ENCODE measurements at regions not wholly inside any gene's neighbourhood (a gene's known extent, or its start where the extent isn't known, plus 50 kb on each side); places are given as distances from the start of the nearest gene placed in this dataset.
"Not testable (repeated sequence)": the region's sequence is repeated elsewhere in the genome, so short reads cannot be mapped to it uniquely, and the experiment has no call there.

- Mint-ChIP-seq H3K9me3 (no peaks in the 10 kb centered on the region), H3K36me3 (no peaks in the 10 kb centered on the region), H3K27ac (no peak overlapping the region), H3K4me1 (peaks cover 15% of the 10 kb centered on the region), H3K4me3 (no peak overlapping the region), H3K27me3 (peaks cover 8% of the 10 kb centered on the region)
- peak; percentile 83 for ATAC-seq
Observed at GRCh38 chr9:71549023-71549422, 219.3 kb downstream of the CEMIP2 start.

GRCh38 chr9:71544464-71544863 lies 223.8 kb downstream of the CEMIP2 start:
- peaks cover 22% of the 10 kb centered on the region for H3K4me1 Mint-ChIP-seq
- H3K36me3 Mint-ChIP-seq = no peaks in the 10 kb centered on the region
- ATAC-seq = peak; percentile 56
- no peaks in the 10 kb centered on the region for H3K9me3 Mint-ChIP-seq
- no peaks in the 10 kb centered on the region for H3K27me3 Mint-ChIP-seq
- no peak overlapping the region for H3K27ac Mint-ChIP-seq
- H3K4me3 Mint-ChIP-seq = no peak overlapping the region

- Mint-ChIP-seq H3K9me3 (no peaks in the 10 kb centered on the region), H3K27ac (no peak overlapping the region), H3K27me3 (no peaks in the 10 kb centered on the region), H3K36me3 (no peaks in the 10 kb centered on the region), H3K4me3 (no peak overlapping the region), H3K4me1 (peaks cover 13% of the 10 kb centered on the region)
- no peak for ATAC-seq
Observed at GRCh38 chr9:71541436-71541835, 226.9 kb downstream of the CEMIP2 start.

- peak; percentile 41 for ATAC-seq
- no peaks in the 10 kb centered on the region for H3K36me3 Mint-ChIP-seq
- H3K4me3 Mint-ChIP-seq = no peak overlapping the region
- no peak overlapping the region for H3K27ac Mint-ChIP-seq
- H3K27me3 Mint-ChIP-seq = peaks cover 23% of the 10 kb centered on the region
- H3K9me3 Mint-ChIP-seq = no peaks in the 10 kb centered on the region
- no peaks in the 10 kb centered on the region for H3K4me1 Mint-ChIP-seq
Observed at GRCh38 chr9:71524996-71525580, 243.2 kb downstream of the CEMIP2 start.

GRCh38 chr9:71524516-71524915 lies 243.8 kb downstream of the CEMIP2 start:
- H3K9me3 Mint-ChIP-seq = no peaks in the 10 kb centered on the region
- peaks cover 23% of the 10 kb centered on the region for H3K27me3 Mint-ChIP-seq
- no peak for ATAC-seq

GRCh38 chr9:71521132-71521531 lies 247.2 kb downstream of the CEMIP2 start:
- Mint-ChIP-seq H3K4me1 (peaks cover 8% of the 10 kb centered on the region), H3K36me3 (no peaks in the 10 kb centered on the region), H3K9me3 (peaks cover 3% of the 10 kb centered on the region), H3K27me3 (peaks cover 8% of the 10 kb centered on the region), H3K4me3 (no peak overlapping the region), H3K27ac (no peak overlapping the region)
- ATAC-seq = no peak

More at GRCh38 chr9:71524516-71524915, 243.8 kb downstream of the CEMIP2 start:
- H3K4me1 Mint-ChIP-seq = no peaks in the 10 kb centered on the region
- H3K36me3 Mint-ChIP-seq = no peaks in the 10 kb centered on the region
- H3K27ac Mint-ChIP-seq = no peak overlapping the region
- no peak overlapping the region for H3K4me3 Mint-ChIP-seq

- Mint-ChIP-seq H3K27ac (no peak overlapping the region), H3K9me3 (peaks cover 3% of the 10 kb centered on the region), H3K4me1 (peaks cover 8% of the 10 kb centered on the region), H3K27me3 (peaks cover 8% of the 10 kb centered on the region), H3K36me3 (no peaks in the 10 kb centered on the region), H3K4me3 (no peak overlapping the region)
- no peak for ATAC-seq
Observed at GRCh38 chr9:71519098-71519696, 249.1 kb downstream of the CEMIP2 start.

GRCh38 chr9:71518045-71518827 lies 250.1 kb downstream of the CEMIP2 start:
- Mint-ChIP-seq H3K4me3 (no peak overlapping the region), H3K27ac (no peak overlapping the region), H3K36me3 (no peaks in the 10 kb centered on the region), H3K4me1 (peaks cover 8% of the 10 kb centered on the region), H3K27me3 (peaks cover 8% of the 10 kb centered on the region), H3K9me3 (peaks cover 3% of the 10 kb centered on the region)
- ATAC-seq = no peak

- peaks cover 8% of the 10 kb centered on the region for H3K4me1 Mint-ChIP-seq
- peaks cover 5% of the 10 kb centered on the region for H3K27me3 Mint-ChIP-seq
Observed at GRCh38 chr9:71515626-71516025, 252.7 kb downstream of the CEMIP2 start.

GRCh38 chr9:71515107-71515506 lies 253.2 kb downstream of the CEMIP2 start:
- Mint-ChIP-seq H3K36me3 (no peaks in the 10 kb centered on the region), H3K27me3 (no peaks in the 10 kb centered on the region), H3K4me1 (peaks cover 8% of the 10 kb centered on the region), H3K4me3 (no peak overlapping the region), H3K9me3 (peaks cover 3% of the 10 kb centered on the region), H3K27ac (no peak overlapping the region)
- ATAC-seq = no peak

More at GRCh38 chr9:71515626-71516025, 252.7 kb downstream of the CEMIP2 start:
- ATAC-seq = no peak
- Mint-ChIP-seq H3K36me3 (no peaks in the 10 kb centered on the region), H3K9me3 (peaks cover 3% of the 10 kb centered on the region), H3K4me3 (no peak overlapping the region), H3K27ac (no peak overlapping the region)

GRCh38 chr9:71514344-71514975 lies 253.9 kb downstream of the CEMIP2 start:
- H3K9me3 Mint-ChIP-seq = peaks cover 3% of the 10 kb centered on the region
- no peak for ATAC-seq
- H3K4me3 Mint-ChIP-seq = no peak overlapping the region
- peaks cover 8% of the 10 kb centered on the region for H3K4me1 Mint-ChIP-seq
- no peaks in the 10 kb centered on the region for H3K36me3 Mint-ChIP-seq
- H3K27ac Mint-ChIP-seq = no peak overlapping the region
- no peaks in the 10 kb centered on the region for H3K27me3 Mint-ChIP-seq

- Mint-ChIP-seq H3K27ac (no peak overlapping the region), H3K36me3 (no peaks in the 10 kb centered on the region), H3K27me3 (no peaks in the 10 kb centered on the region), H3K4me1 (no peaks in the 10 kb centered on the region), H3K9me3 (no peaks in the 10 kb centered on the region), H3K4me3 (no peak overlapping the region)
- no peak for ATAC-seq
Observed at GRCh38 chr9:71509054-71509453, 259.3 kb downstream of the CEMIP2 start.

GRCh38 chr9:71508141-71508540 lies 260.2 kb downstream of the CEMIP2 start:
- H3K9me3 Mint-ChIP-seq, H3K27me3 Mint-ChIP-seq, ATAC-seq, H3K4me3 Mint-ChIP-seq, H3K4me1 Mint-ChIP-seq, H3K27ac Mint-ChIP-seq, H3K36me3 Mint-ChIP-seq: not testable (repeated sequence)

- no peak for ATAC-seq
- Mint-ChIP-seq H3K27me3 (no peaks in the 10 kb centered on the region), H3K27ac (no peak overlapping the region), H3K36me3 (no peaks in the 10 kb centered on the region), H3K9me3 (peaks cover 4% of the 10 kb centered on the region), H3K4me1 (no peaks in the 10 kb centered on the region), H3K4me3 (no peak overlapping the region)
Observed at GRCh38 chr9:71506821-71507220, 261.5 kb downstream of the CEMIP2 start.

- no peak overlapping the region for H3K4me3 Mint-ChIP-seq
- no peak overlapping the region for H3K27ac Mint-ChIP-seq
- no peaks in the 10 kb centered on the region for H3K4me1 Mint-ChIP-seq
Observed at GRCh38 chr9:71504636-71505035, 263.7 kb downstream of the CEMIP2 start.

More at GRCh38 chr9:71504636-71505035, 263.7 kb downstream of the CEMIP2 start:
- Mint-ChIP-seq H3K36me3 (no peaks in the 10 kb centered on the region), H3K27me3 (peaks cover 9% of the 10 kb centered on the region), H3K9me3 (peaks cover 12% of the 10 kb centered on the region)
- no peak for ATAC-seq
